KOPT-K1 (cell line): ENCODE measurements at regions not wholly inside any gene's neighbourhood (a gene's known extent, or its start where the extent isn't known, plus 50 kb on each side); places are given as distances from the start of the nearest gene placed in this dataset.

Source experiments
- H3K27ac ChIP-seq: fragments of 200-600 bp; sonication (generic); 2 replicates; pipeline ENCODE4 v1.5.1; 2016; ENCODE audit warnings: antibody characterized with exemption, mild to moderate bottlenecking, low read depth, low read length; ENCODE audit not compliant: poor library complexity, severe bottlenecking
- H3K36me3 ChIP-seq: fragments of 200-600 bp; sonication (generic); 2 replicates; pipeline ENCODE4 v1.5.1; 2017; ENCODE audit warnings: antibody characterized with exemption, mild to moderate bottlenecking, low read length, moderate library complexity; ENCODE audit not compliant: insufficient read depth
- H3K9me3 ChIP-seq: fragments of 200-600 bp; sonication (generic); 2 replicates; pipeline ENCODE4 v1.5.1; 2017; ENCODE audit warnings: antibody characterized with exemption, low read length, mild to moderate bottlenecking; ENCODE audit not compliant: insufficient read depth, poor library complexity, severe bottlenecking

- H3K36me3 ChIP-seq, result no peaks in the 10 kb centered on the region
- H3K9me3 ChIP-seq, result no peaks in the 10 kb centered on the region
- H3K27ac ChIP-seq, result no peak overlapping the region
Observed at GRCh38 chr22:48942698-48943566, 884.7 kb downstream of the BRD1 start.

- no peaks in the 10 kb centered on the region for H3K9me3 ChIP-seq
- H3K36me3 ChIP-seq, result no peaks in the 10 kb centered on the region
- H3K27ac ChIP-seq, result no peak overlapping the region
Observed at GRCh38 chr22:48941903-48942575, 885.6 kb downstream of the BRD1 start.

DNA sequence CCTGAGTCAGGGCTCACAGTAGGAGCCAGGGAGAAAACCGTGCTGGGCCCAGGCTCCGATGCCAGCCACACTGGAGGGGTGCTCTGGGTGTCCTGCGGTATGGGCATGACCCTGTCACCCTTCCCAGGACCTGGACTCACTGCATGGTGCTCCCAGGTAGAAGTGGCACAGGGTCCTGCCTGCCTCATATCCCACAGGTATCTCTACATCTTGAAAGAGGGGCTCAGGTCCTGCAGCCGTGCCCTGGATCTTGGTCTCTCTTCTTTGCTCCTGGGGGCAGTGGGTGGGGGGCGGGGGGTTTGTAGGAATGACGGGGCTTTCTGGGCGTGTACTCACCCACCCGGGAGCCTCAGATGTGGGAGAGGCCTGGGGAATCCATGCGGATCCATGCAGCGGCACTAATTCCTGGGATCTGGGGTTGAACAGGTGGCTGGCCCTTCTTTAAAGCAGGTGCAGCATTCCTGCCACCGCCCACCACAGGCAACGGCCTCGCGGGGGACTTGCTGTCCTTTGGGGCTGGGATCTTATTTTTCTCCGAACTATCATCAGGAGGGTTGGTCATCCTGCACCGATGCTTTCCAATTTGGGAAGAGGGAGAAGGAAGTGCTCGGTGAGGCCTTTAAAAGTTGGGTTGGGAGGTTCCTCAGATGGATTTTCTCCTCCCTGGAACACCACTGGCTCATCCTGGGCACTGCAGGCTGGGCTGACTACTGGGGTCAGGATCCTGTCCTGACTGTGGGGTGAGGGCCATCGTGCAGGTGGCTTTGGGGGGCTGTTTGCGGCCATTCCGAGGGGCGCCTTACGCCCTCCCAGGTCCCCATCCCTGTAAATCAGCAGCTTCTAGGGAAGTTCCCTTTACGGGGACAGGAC is 886.4 kb downstream of the BRD1 start:
- no peak overlapping the region for H3K27ac ChIP-seq
- H3K9me3 ChIP-seq, result peaks cover 6% of the 10 kb centered on the region
- H3K36me3 ChIP-seq, result no peaks in the 10 kb centered on the region

GRCh38 chr22:48940266-48941032 is 887.2 kb downstream of the BRD1 start:
- no peak overlapping the region for H3K27ac ChIP-seq
- peaks cover 8% of the 10 kb centered on the region for H3K9me3 ChIP-seq

DNA sequence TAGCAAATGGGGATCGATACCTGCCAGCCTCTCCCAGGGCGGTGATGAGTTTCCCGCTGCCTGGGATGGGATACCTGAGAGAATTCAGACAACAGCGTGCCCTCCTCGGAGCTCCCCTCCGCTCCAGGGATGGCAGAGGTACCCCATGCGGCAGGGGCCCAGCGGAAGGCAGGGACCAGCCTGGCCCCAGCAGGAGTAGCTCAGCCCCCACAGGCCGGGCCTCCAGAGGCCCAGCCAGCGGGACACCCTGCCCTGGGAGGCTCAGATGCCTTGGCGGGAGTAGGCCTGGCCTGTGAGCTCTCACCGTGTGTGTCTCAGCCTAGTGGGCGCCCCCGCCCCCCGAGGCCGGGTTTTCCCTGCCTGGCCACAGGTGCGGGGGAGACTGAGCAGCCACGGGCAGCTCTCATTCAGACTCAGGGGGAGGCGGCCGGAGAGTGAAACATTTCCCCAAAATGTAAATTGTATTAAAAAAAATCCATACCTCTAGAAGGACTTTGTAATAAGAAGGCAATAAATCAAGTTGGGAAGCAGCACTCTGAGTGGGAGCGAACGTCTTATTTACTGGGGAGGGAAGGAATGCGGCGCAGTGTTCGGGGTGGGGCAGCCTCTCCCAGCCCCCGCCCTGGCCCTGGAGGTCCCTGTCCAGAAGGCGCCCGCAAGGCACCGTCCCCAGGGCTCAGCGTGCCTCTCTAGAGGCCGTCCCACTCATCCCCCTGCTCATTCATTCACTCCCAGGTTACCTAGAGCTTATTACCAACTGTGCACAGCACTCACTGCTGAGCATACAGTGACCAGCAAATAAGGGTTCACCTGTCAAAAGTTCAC is 888.0 kb downstream of the BRD1 start:
- Histone ChIP-seq H3K9me3 (peaks cover 9% of the 10 kb centered on the region), H3K27ac (no peak overlapping the region), H3K36me3 (no peaks in the 10 kb centered on the region)

More at GRCh38 chr22:48940266-48941032, 887.2 kb downstream of the BRD1 start:
- H3K36me3 ChIP-seq, result no peaks in the 10 kb centered on the region

GRCh38 chr22:48938741-48939140 is 888.9 kb downstream of the BRD1 start:
- Histone ChIP-seq H3K27ac (no peak overlapping the region), H3K9me3 (peaks cover 14% of the 10 kb centered on the region), H3K36me3 (no peaks in the 10 kb centered on the region)

- Histone ChIP-seq H3K9me3 (peaks cover 14% of the 10 kb centered on the region), H3K27ac (no peak overlapping the region), H3K36me3 (no peaks in the 10 kb centered on the region)
Observed at GRCh38 chr22:48937032-48937639, 890.5 kb downstream of the BRD1 start.

GRCh38 chr22:48936391-48936790 is 891.3 kb downstream of the BRD1 start:
- Histone ChIP-seq H3K27ac (no peak overlapping the region), H3K9me3 (peaks cover 14% of the 10 kb centered on the region), H3K36me3 (no peaks in the 10 kb centered on the region)

DNA sequence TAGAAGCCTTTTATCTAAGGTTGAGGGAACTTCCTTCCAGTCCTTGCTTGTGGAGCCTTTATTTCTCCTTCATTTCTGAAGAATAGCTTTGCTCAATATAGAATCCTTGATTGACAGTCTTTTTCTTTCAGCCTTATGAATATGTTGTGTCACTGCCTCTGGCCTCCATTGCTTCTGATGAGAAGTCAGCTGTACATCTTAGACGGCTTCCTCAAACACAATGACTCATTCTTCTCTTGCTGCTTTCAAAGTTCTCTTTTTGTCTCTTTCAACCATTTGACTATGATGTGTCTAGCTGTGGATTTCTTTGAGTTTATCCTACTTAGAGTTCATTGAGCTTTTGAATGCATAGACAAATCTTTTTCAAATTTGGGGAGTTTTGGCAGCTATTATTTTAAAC is 893.2 kb downstream of the BRD1 start:
- H3K36me3 ChIP-seq, result no peaks in the 10 kb centered on the region
- H3K9me3 ChIP-seq, result peaks cover 14% of the 10 kb centered on the region
- H3K27ac ChIP-seq, result no peak overlapping the region

- H3K36me3 ChIP-seq, result no peaks in the 10 kb centered on the region
- no peak overlapping the region for H3K27ac ChIP-seq
- H3K9me3 ChIP-seq, result peaks cover 9% of the 10 kb centered on the region
Observed at GRCh38 chr22:48931452-48931851, 896.2 kb downstream of the BRD1 start.

DNA sequence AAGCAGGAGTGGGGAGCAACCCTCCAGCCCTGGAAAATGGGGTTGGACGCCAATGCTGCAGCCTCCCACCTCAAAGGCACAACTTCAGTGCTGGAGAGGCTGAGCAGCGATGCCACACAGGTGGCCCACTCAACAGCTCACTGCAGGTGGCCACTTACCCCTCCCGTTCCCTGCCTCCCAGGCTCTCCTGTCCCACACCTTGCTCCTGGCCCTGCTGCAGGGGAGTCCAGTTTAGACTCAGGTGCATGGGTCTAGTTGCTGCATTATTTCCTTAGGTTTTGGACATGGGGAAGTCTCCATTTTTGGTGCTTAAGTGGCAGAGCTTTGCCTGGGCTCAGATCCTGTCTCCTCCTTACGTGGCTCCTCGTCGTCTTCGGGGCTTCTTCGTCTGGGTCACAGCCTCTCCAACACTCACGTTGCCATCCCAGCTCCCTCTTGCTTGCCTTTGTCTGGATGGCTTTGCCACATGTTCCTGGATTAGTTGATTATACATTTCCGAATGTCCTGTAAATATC is 898.3 kb downstream of the BRD1 start:
- Histone ChIP-seq H3K36me3 (no peaks in the 10 kb centered on the region), H3K9me3 (peaks cover 1% of the 10 kb centered on the region), H3K27ac (no peak overlapping the region)

DNA sequence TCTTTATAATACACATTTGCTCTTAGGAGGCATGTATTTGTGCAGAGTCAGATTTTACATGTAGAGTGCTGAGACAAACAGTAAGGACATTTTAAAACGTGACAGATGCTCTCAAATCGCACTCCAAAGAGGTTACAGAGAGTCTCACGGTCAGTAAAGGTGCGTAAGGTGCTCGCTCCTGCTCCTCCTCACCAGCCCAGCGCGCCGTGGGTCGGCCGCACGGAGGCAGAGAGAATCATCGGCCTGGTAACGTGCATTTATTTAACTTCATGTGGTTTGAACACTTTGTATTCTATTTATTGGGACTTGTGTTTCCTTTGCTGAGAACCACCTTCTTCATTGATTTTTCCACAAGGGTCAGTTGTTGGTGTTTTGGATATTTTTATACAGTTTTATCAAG is 900.1 kb downstream of the BRD1 start:
- H3K9me3 ChIP-seq, result no peaks in the 10 kb centered on the region
- no peak overlapping the region for H3K27ac ChIP-seq
- no peaks in the 10 kb centered on the region for H3K36me3 ChIP-seq

GRCh38 chr22:48926643-48927042 is 901.0 kb downstream of the BRD1 start:
- Histone ChIP-seq H3K36me3 (no peaks in the 10 kb centered on the region), H3K27ac (no peak overlapping the region), H3K9me3 (no peaks in the 10 kb centered on the region)
